GM12878 (cell line): ENCODE measurements at regions not wholly inside any gene's neighbourhood (a gene's known extent, or its start where the extent isn't known, plus 50 kb on each side); places are given as distances from the start of the nearest gene placed in this dataset.

Experiments
- ATAC-seq: fragments of 200-7000 bp; cut with Tn5 transposase; 3 replicates; pipeline ENCODE4 v1.9.1; 2020; ENCODE audit warnings: mild to moderate bottlenecking, moderate library complexity
- BruUV-seq: library from RNA; stranded (reverse); fragments of 400-500 nt; replicated peaks from 2 replicates; lab custom pipeline; 2021; lab: Mats Ljungman, UMichigan
- CTCF ChIA-PET: fragments of 300-600 bp; sonication (Branson Sonifier 250); formaldehyde crosslinking; extraction: SDS; loops from one replicate; lab custom pipeline; 2021; ENCODE audit warnings: inconsistent platforms; lab: Yijun Ruan, JAX
- POLR2A ChIA-PET: fragments of 350-600 bp; formaldehyde crosslinking; extraction: SDS; loops from one replicate; lab custom pipeline; 2021; ENCODE audit warnings: inconsistent platforms; lab: Charles Lee
- RAD21 ChIA-PET: fragments of 300-600 bp; sonication (Branson Sonifier 250); formaldehyde crosslinking; loops from one replicate; lab custom pipeline; 2023; ENCODE audit warnings: antibody characterized with exemption; ENCODE audit not compliant: unreplicated experiment; lab: Charles Lee
- SMC1A ChIA-PET: fragments of 300-600 bp; sonication (Branson Sonifier 250); formaldehyde crosslinking; loops from one replicate; lab custom pipeline; 2023; ENCODE audit not compliant: unreplicated experiment, uncharacterized antibody; lab: Charles Lee
- DNase-seq: peaks from one replicate; pipeline ENCODE4 v3.0.0-alpha.2; 2011; ENCODE audit warnings: low read depth, low spot score
- FAIRE-seq: peaks from 3 replicates; lab custom pipeline; 2011; peaks lifted over from hg19 to GRCh38; lab: Jason Lieb, UNC
- H2AFZ ChIP-seq: 2 replicates; pipeline ENCODE4 v1.6.0; 2011; ENCODE audit warnings: low read depth, low read length, control low read depth; ENCODE audit not compliant: control insufficient read depth
- H3K27ac ChIP-seq: 2 replicates; pipeline ENCODE4 v1.5.1; 2011; ENCODE audit warnings: control low read depth; ENCODE audit not compliant: control insufficient read depth, insufficient read depth
- H3K27me3 ChIP-seq, 2 experiments: replicated peaks in 1 of 2; 2 replicates each; pipeline versions ENCODE4 v1.6.0 to v1.6.1; 2011; ENCODE audit warnings: low read length in 1 of 2; ENCODE audit not compliant: control insufficient read depth in 2 of 2, insufficient read depth in 2 of 2
- H3K36me3 ChIP-seq, 2 experiments: 2 replicates each; pipeline ENCODE4 v1.5.1; 2011; ENCODE audit warnings: low read length in 1 of 2; ENCODE audit not compliant: control insufficient read depth in 2 of 2, insufficient read depth in 2 of 2
- H3K4me1 ChIP-seq: 2 replicates; pipeline ENCODE4 v1.6.1; 2011; ENCODE audit warnings: mild to moderate bottlenecking, low read length, moderate library complexity, mixed read lengths; ENCODE audit not compliant: control insufficient read depth, insufficient read depth
- H3K4me2 ChIP-seq: 2 replicates; pipeline ENCODE4 v1.6.0; 2011; ENCODE audit warnings: control low read depth; ENCODE audit not compliant: control insufficient read depth, insufficient read depth
- H3K4me3 ChIP-seq: fragments of 200-600 bp; sonication (generic); 2 replicates; pipeline ENCODE4 v1.5.1; 2016
- H3K79me2 ChIP-seq: 2 replicates; pipeline ENCODE4 v1.6.0; 2011; ENCODE audit warnings: low read length; ENCODE audit not compliant: control insufficient read depth, insufficient read depth
- H3K9ac ChIP-seq: 2 replicates; pipeline ENCODE4 v1.8.0; 2011; ENCODE audit warnings: low read length, control low read depth, mixed read lengths; ENCODE audit not compliant: control insufficient read depth, insufficient read depth
- H3K9me3 ChIP-seq: replicated peaks from 3 replicates; pipeline ENCODE4 v1.5.1; 2011; ENCODE audit warnings: mild to moderate bottlenecking, low read length; ENCODE audit not compliant: control insufficient read depth, insufficient read depth
- H4K20me1 ChIP-seq: 2 replicates; pipeline ENCODE4 v1.6.0; 2011; ENCODE audit not compliant: control insufficient read depth, insufficient read depth
- BCL11A ChIP-seq: IDR thresholded peaks from 2 replicates; pipeline ENCODE4 v1.6.1; 2011; ENCODE audit warnings: low read depth, low read length
- BHLHE40 ChIP-seq, 2 experiments: fragments of 450-650 bp in 1 of 2; IDR thresholded peaks; 2 replicates each; pipeline ENCODE4 v1.6.1; 2011 to 2017; ENCODE audit warnings: low read depth in 2 of 2, borderline replicate concordance in 1 of 2, improper control_type of control experiment in 1 of 2, low read length in 1 of 2, mild to moderate bottlenecking in 1 of 2
- BMI1 ChIP-seq: fragments of 450-650 bp; IDR thresholded peaks from 2 replicates; pipeline ENCODE4 v1.6.1; 2016; ENCODE audit warnings: mild to moderate bottlenecking, moderate library complexity, borderline replicate concordance
- CBFB ChIP-seq: IDR thresholded peaks from 2 replicates; pipeline ENCODE4 v1.6.1; 2016; ENCODE audit warnings: antibody characterized with exemption, low read depth
- CREM ChIP-seq: IDR thresholded peaks from 2 replicates; pipeline ENCODE4 v1.6.1; 2014; ENCODE audit warnings: antibody characterized with exemption, low read depth
- DPF2 ChIP-seq: fragments of 450-650 bp; IDR thresholded peaks from 2 replicates; pipeline ENCODE4 v1.6.1; 2017; ENCODE audit warnings: mild to moderate bottlenecking
- EP300 ChIP-seq, 2 experiments: fragments of 150-350 bp in 1 of 2; IDR thresholded peaks; 2 replicates each; pipeline ENCODE4 v1.6.1; 2011 to 2012; ENCODE audit warnings: low read depth in 2 of 2, low read length in 2 of 2, borderline replicate concordance in 1 of 2, improper control_type of control experiment in 1 of 2, inconsistent platforms in 1 of 2; ENCODE audit not compliant: control insufficient read depth in 1 of 2
- EZH2 ChIP-seq: IDR thresholded peaks from 2 replicates; pipeline ENCODE4 v1.6.1; 2012; ENCODE audit warnings: low read depth, mild to moderate bottlenecking, control low read depth, inconsistent platforms, low read length, borderline replicate concordance; ENCODE audit not compliant: control insufficient read depth
- FOXM1 ChIP-seq: IDR thresholded peaks from 2 replicates; pipeline ENCODE4 v1.6.1; 2012; ENCODE audit warnings: low read depth, mild to moderate bottlenecking, inconsistent platforms, low read length, moderate library complexity
- IKZF1 ChIP-seq: fragments of 450-650 bp; conservative IDR thresholded peaks from 2 replicates; pipeline ENCODE4 v1.6.1; 2017; ENCODE audit warnings: antibody characterized with exemption, mild to moderate bottlenecking
- IKZF2 ChIP-seq, 2 experiments: fragments of 450-650 bp; IDR thresholded peaks; 2 replicates each; pipeline ENCODE4 v1.6.1; 2017; ENCODE audit warnings: mild to moderate bottlenecking in 2 of 2, moderate library complexity in 2 of 2
- KDM1A ChIP-seq: fragments of 200-600 bp; sonication (generic); IDR thresholded peaks from 2 replicates; pipeline ENCODE4 v1.6.1; 2016; ENCODE audit warnings: borderline replicate concordance
- MEF2A ChIP-seq: IDR thresholded peaks from 2 replicates; pipeline ENCODE4 v1.6.1; 2011; ENCODE audit warnings: low read depth, mild to moderate bottlenecking, low read length, moderate library complexity; ENCODE audit not compliant: insufficient read depth
- MTA2 ChIP-seq: fragments of 450-650 bp; IDR thresholded peaks from 2 replicates; pipeline ENCODE4 v1.6.1; 2016; ENCODE audit warnings: low read depth, mild to moderate bottlenecking, moderate library complexity
- NFIC ChIP-seq: IDR thresholded peaks from 2 replicates; pipeline ENCODE4 v1.6.1; 2012; ENCODE audit warnings: low read depth, mild to moderate bottlenecking, inconsistent platforms, low read length, moderate library complexity
- NR2F1 ChIP-seq: fragments of 450-650 bp; conservative IDR thresholded peaks from 2 replicates; pipeline ENCODE4 v1.6.1; 2017; ENCODE audit warnings: mild to moderate bottlenecking
- RAD21 ChIP-seq: IDR thresholded peaks from 2 replicates; pipeline ENCODE4 v1.6.1; 2011; ENCODE audit warnings: mild to moderate bottlenecking, low read depth, low read length, moderate library complexity; ENCODE audit not compliant: insufficient read depth
- RAD51 ChIP-seq: fragments of 450-650 bp; IDR thresholded peaks from 2 replicates; pipeline ENCODE4 v1.6.1; 2016; ENCODE audit warnings: moderate library complexity, mild to moderate bottlenecking, inconsistent platforms
- SREBF1 ChIP-seq: IDR thresholded peaks from 2 replicates; pipeline ENCODE4 v1.6.1; 2012; ENCODE audit warnings: mild to moderate bottlenecking, low read length
- SRF ChIP-seq, 2 experiments: IDR thresholded peaks; 2 replicates each; pipeline ENCODE4 v1.6.1; 2011; ENCODE audit warnings: low read depth in 2 of 2, low read length in 2 of 2, mild to moderate bottlenecking in 1 of 2, moderate library complexity in 1 of 2
- ZBED1 ChIP-seq: IDR thresholded peaks from 2 replicates; pipeline ENCODE4 v1.6.1; 2016; ENCODE audit warnings: borderline replicate concordance
- ZNF217 ChIP-seq: fragments of 450-650 bp; IDR thresholded peaks from 2 replicates; pipeline ENCODE4 v1.6.1; 2017; ENCODE audit warnings: antibody characterized with exemption, mild to moderate bottlenecking
- in situ Hi-C: fragments of 300-500 bp; cut with MboI; formaldehyde crosslinking; loops from 9 replicates; pipeline ENCODE4 v1.14.3; 2018; ENCODE audit warnings: mixed read lengths
- intact Hi-C: fragments of 100-400 bp; cut with micrococcal nuclease; formaldehyde crosslinking; loops from one replicate; pipeline ENCODE4 v1.14.2; 2022; ENCODE audit not compliant: unreplicated experiment
- TF ChIP-seq, protein P1 (sequence below): IDR thresholded peaks from 2 replicates; pipeline ENCODE4 v1.6.1; 2011; ENCODE audit warnings: borderline replicate concordance, low read depth, mild to moderate bottlenecking, moderate library complexity, mixed read lengths, low read length; ENCODE audit not compliant: insufficient read depth; ENCODE audit errors: extremely low read length
- TF ChIP-seq, protein P2 (sequence below): IDR thresholded peaks from 2 replicates; pipeline ENCODE4 v1.6.1; 2012; ENCODE audit warnings: low read length, inconsistent platforms
- TF ChIP-seq, protein P3 (sequence below): IDR thresholded peaks from 2 replicates; pipeline ENCODE4 v1.6.1; 2011; ENCODE audit warnings: low read depth, mild to moderate bottlenecking, low read length, moderate library complexity, borderline replicate concordance; ENCODE audit errors: extremely low read depth

DNA sequence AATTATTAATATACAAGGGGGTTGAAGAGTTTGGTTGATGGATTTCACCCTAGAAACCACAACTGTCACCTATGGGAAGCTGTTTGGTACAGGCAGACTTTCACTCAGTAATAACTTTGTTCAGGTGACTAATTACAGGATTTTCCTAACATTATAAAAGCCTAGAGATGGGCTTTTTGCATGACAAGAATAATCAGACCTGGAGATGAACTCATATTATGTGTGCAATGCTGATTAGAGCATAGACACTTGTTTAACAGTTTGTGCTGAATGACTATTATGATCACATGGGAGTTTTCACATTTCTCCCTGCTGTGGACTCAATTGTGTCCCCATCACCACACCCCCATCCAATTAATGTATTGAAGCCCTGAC, 90.2 kb upstream of the STEAP4 start:
- intact Hi-C loops = loop anchor here (2.0 to 5.0 kb wide), 2 partner anchors 155 to 232 kb away; no protein-coding TSS in a partner anchor
- Histone ChIP-seq H2AFZ (peak overlapping the region; percentile 33; the same call in 1 of the 2 replicates), H3K4me1 (no peaks in the 10 kb centered on the region), H3K27me3 (no peaks in the 10 kb centered on the region), H3K27ac (no peak overlapping the region), H3K36me3 (no peaks in the 10 kb centered on the region), H4K20me1 (no peaks in the 10 kb centered on the region), H3K4me2 (no peak overlapping the region), H3K79me2 (no peaks in the 10 kb centered on the region), H3K9ac (no peak overlapping the region), H3K9me3 (no peaks in the 10 kb centered on the region), H3K4me3 (no peak overlapping the region)
- in situ Hi-C loops = no loop called here
- ATAC-seq (peak; percentile 75), DNase-seq (no peak), FAIRE-seq (no peak)
- BruUV-seq = no TSS peak
- CTCF ChIA-PET = interaction anchor here (0.7 to 1.1 kb wide), 2 partner anchors 154 to 438 kb away, joined by 3 read pairs; no protein-coding TSS in a partner anchor
- POLR2A ChIA-PET = no interaction called here
- RAD21 ChIA-PET = no interaction called here
- SMC1A ChIA-PET = interaction anchor here (0.9 to 1.8 kb wide), 3 partner anchors 56 to 218 kb away, joined by 3 to 4 read pairs (median 3); no protein-coding TSS in a partner anchor
- TF ChIP-seq EZH2 = no peak
- no peak for TF ChIP-seq RAD21
- TF ChIP-seq DPF2 = peak; percentile 41
- TF ChIP-seq ZBED1 = no peak; the same call in 1 of the 2 replicates
- TF ChIP-seq BMI1 = no peak
- TF ChIP-seq NR2F1 = peak; percentile 82
- peak; percentile 63 for TF ChIP-seq BCL11A
- TF ChIP-seq CBFB = no peak
- TF ChIP-seq, protein P1, sequence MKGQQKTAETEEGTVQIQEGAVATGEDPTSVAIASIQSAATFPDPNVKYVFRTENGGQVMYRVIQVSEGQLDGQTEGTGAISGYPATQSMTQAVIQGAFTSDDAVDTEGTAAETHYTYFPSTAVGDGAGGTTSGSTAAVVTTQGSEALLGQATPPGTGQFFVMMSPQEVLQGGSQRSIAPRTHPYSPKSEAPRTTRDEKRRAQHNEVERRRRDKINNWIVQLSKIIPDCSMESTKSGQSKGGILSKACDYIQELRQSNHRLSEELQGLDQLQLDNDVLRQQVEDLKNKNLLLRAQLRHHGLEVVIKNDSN = no peak
- TF ChIP-seq CREM = 0 out of 2 replicates have a peak, but pooled peaks have one; percentile 21
- peak; percentile 63; the same call in 1 of the 2 replicates for TF ChIP-seq NFIC
- peak; percentile 62 to 74; a peak in 3 of 4 replicates for TF ChIP-seq EP300 (IDR thresholded peaks at IDR 0.05; ENCODE audit: borderline replicate concordance in 1 of 2, control insufficient read depth in 1 of 2, low read depth in 2 of 2, low read length in 2 of 2)
- TF ChIP-seq MEF2A = 0 out of 2 replicates have a peak, but pooled peaks have one; percentile 45
- no peak for TF ChIP-seq SRF (IDR thresholded peaks at IDR 0.05; ENCODE audit: low read depth in 2 of 2, low read length in 2 of 2)
- TF ChIP-seq, protein P2, sequence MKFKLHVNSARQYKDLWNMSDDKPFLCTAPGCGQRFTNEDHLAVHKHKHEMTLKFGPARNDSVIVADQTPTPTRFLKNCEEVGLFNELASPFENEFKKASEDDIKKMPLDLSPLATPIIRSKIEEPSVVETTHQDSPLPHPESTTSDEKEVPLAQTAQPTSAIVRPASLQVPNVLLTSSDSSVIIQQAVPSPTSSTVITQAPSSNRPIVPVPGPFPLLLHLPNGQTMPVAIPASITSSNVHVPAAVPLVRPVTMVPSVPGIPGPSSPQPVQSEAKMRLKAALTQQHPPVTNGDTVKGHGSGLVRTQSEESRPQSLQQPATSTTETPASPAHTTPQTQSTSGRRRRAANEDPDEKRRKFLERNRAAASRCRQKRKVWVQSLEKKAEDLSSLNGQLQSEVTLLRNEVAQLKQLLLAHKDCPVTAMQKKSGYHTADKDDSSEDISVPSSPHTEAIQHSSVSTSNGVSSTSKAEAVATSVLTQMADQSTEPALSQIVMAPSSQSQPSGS = peak; percentile 29; the same call in 1 of the 2 replicates
- peak; percentile 86 for TF ChIP-seq MTA2
- no peak for TF ChIP-seq RAD51
- TF ChIP-seq SREBF1 = no peak
- TF ChIP-seq KDM1A = no peak
- peak; percentile 75 for TF ChIP-seq IKZF1
- TF ChIP-seq, protein P3, sequence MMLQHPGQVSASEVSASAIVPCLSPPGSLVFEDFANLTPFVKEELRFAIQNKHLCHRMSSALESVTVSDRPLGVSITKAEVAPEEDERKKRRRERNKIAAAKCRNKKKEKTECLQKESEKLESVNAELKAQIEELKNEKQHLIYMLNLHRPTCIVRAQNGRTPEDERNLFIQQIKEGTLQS = no peak
- TF ChIP-seq ZNF217 = 0 out of 2 replicates have a peak, but pooled peaks have one; percentile 21
- TF ChIP-seq IKZF2 (IDR thresholded peaks at IDR 0.05) = peak; percentile 71 to 73; a peak in 3 of 4 replicates
- TF ChIP-seq FOXM1 = peak; percentile 87; the same call in 1 of the 2 replicates
- peak; percentile 34 to 39; a peak in 1 of 4 replicates for TF ChIP-seq BHLHE40 (IDR thresholded peaks at IDR 0.05; ENCODE audit: borderline replicate concordance in 1 of 2, low read depth in 2 of 2, low read length in 1 of 2)
